GM23338 (cell line): ENCODE measurements at regions not wholly inside any gene's neighbourhood (a gene's known extent, or its start where the extent isn't known, plus 50 kb on each side); places are given as distances from the start of the nearest gene placed in this dataset.

Experiments used
- ATAC-seq: fragments of 200-7000 bp; cut with Tn5 transposase; 3 replicates; pipeline ENCODE4 v1.9.1; 2020
- DNase-seq: peaks from one replicate; pipeline ENCODE4 v3.0.0-alpha.2; 2015; ENCODE audit warnings: low spot score
- H2AFZ ChIP-seq: fragments of 200-600 bp; sonication (generic); 2 replicates; pipeline ENCODE4 v1.8.0; 2016; ENCODE audit warnings: antibody characterized with exemption, mild to moderate bottlenecking, moderate library complexity
- H3F3A ChIP-seq: fragments of 200-600 bp; sonication (generic); replicated peaks from 2 replicates; pipeline ENCODE4 v1.8.0; 2017; ENCODE audit warnings: antibody characterized with exemption, mixed run types, low read depth
- H3K27ac ChIP-seq: fragments of 200-600 bp; sonication (generic); 2 replicates; pipeline ENCODE4 v1.6.1; 2016; ENCODE audit warnings: low read depth
- H3K27me3 ChIP-seq: fragments of 200-600 bp; sonication (generic); 2 replicates; pipeline ENCODE4 v1.8.0; 2016; ENCODE audit warnings: mild to moderate bottlenecking, mixed run types, moderate library complexity; ENCODE audit not compliant: insufficient read depth
- H3K36me3 ChIP-seq: fragments of 200-600 bp; sonication (generic); 2 replicates; pipeline ENCODE4 v1.8.0; 2016; ENCODE audit warnings: mild to moderate bottlenecking; ENCODE audit not compliant: insufficient read depth
- H3K4me1 ChIP-seq: fragments of 200-600 bp; sonication (generic); 2 replicates; pipeline ENCODE4 v1.8.0; 2016; ENCODE audit warnings: mild to moderate bottlenecking, moderate library complexity; ENCODE audit not compliant: insufficient read depth
- H3K4me2 ChIP-seq: fragments of 200-600 bp; sonication (generic); 2 replicates; pipeline ENCODE4 v1.7.1; 2017; ENCODE audit warnings: mixed run types
- H3K4me3 ChIP-seq: fragments of 200-600 bp; sonication (generic); 2 replicates; pipeline ENCODE4 v1.6.1; 2016; ENCODE audit warnings: mixed run types
- H3K79me2 ChIP-seq: fragments of 200-600 bp; sonication (generic); replicated peaks from 2 replicates; pipeline ENCODE4 v1.8.0; 2017; ENCODE audit warnings: mild to moderate bottlenecking; ENCODE audit not compliant: insufficient read depth
- H3K9me2 ChIP-seq: fragments of 200-600 bp; sonication (generic); 2 replicates; pipeline ENCODE4 v1.8.0; 2017; ENCODE audit not compliant: insufficient read depth
- H4K20me1 ChIP-seq: fragments of 200-600 bp; sonication (generic); replicated peaks from 2 replicates; pipeline ENCODE4 v1.8.0; 2017; ENCODE audit warnings: mild to moderate bottlenecking; ENCODE audit not compliant: insufficient read depth
- H3K27ac Mint-ChIP-seq: 2 replicates; pipeline ENCODE4 v1.8.0; 2020; ENCODE audit warnings: inconsistent platforms, mild to moderate bottlenecking, moderate library complexity, mixed read lengths
- H3K27me3 Mint-ChIP-seq: 3 replicates; pipeline ENCODE4 v1.8.0; 2022; ENCODE audit warnings: low read depth, mild to moderate bottlenecking, moderate library complexity, mixed read lengths, inconsistent platforms; ENCODE audit not compliant: insufficient read depth, poor library complexity
- H3K36me3 Mint-ChIP-seq: 3 replicates; pipeline ENCODE4 v1.8.0; 2021; ENCODE audit warnings: low read depth, mild to moderate bottlenecking, inconsistent platforms, moderate library complexity, mixed read lengths
- H3K4me1 Mint-ChIP-seq: 3 replicates; pipeline ENCODE4 v1.8.0; 2020; ENCODE audit warnings: mild to moderate bottlenecking, inconsistent platforms, mixed read lengths
- H3K4me3 Mint-ChIP-seq: 3 replicates; pipeline ENCODE4 v1.8.0; 2021; ENCODE audit warnings: moderate library complexity, mild to moderate bottlenecking, inconsistent platforms, mixed read lengths
- H3K9me3 Mint-ChIP-seq: 3 replicates; pipeline ENCODE4 v1.8.0; 2020; ENCODE audit warnings: moderate library complexity, mild to moderate bottlenecking, inconsistent platforms, mixed read lengths
- ZNF114 ChIP-seq: fragments of 250-450 bp; sonication (Bioruptor Pico); IDR thresholded peaks from 2 replicates; pipeline ENCODE4 v1.5.0; 2020; ENCODE audit warnings: mild to moderate bottlenecking, moderate library complexity
- TF ChIP-seq, protein P1 (sequence below), 2 experiments: fragments of 200-600 bp in 1 of 2; sonication (generic) in 1 of 2; conservative IDR thresholded peaks; 2 replicates each; pipeline versions ENCODE4 v1.5.1 to v1.6.1; 2016 to 2017; ENCODE audit warnings: antibody characterized with exemption in 2 of 2, low read depth in 2 of 2, mild to moderate bottlenecking in 2 of 2, moderate library complexity in 1 of 2
- TF ChIP-seq, protein P2 (sequence below): IDR thresholded peaks from one replicate; pipeline ENCODE4 v1.6.1; 2018; ENCODE audit warnings: antibody characterized with exemption; ENCODE audit not compliant: unreplicated experiment

DNA sequence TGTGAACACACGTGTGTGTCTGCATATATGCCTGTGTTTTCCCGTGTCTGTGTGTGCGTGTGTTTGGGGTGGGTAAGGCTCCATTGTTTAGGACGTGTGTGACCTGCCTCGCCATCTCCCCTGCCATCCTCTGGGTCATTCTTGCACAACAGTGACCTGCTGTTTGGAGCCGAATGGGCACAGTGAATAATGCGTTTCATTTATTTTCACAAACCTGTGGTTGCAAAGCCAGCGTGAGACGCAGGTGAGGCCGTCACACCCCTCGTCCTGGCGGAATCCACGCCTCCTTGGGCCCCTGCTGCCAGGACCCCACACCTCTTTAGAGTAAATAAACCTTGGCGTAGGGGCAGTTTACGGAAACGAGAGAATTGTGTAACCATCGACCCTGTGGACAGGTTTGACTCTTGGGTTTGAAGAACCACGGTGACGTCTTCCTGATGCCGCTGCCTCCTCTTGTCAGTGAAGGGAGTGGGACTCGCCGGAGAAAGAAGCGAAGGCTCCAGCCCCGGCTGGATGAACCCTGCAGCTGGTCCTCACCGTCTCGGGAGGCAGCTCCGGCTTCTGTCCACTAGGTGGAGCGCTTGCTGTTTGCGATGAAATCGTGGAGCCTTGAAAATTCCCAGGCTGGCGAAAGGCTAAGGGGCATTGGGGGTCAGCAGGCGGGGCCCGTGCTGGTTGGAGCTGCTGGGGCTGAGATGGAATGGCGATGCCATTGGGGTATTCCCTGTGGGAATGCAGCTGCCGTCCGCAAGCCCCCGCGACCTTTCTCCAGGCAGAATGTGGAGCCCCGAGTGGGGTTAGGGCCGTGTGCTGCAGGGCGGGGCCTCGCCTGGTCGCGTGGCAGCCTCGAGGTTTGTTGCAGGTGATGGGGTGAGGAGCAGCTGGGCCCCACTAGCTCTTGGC, 81.1 kb downstream of the RTP5 start:
- no peak overlapping the region for H3K27ac Mint-ChIP-seq
- Histone ChIP-seq H3K27ac (no peak overlapping the region), H3K36me3 (no peaks in the 10 kb centered on the region), H3K27me3 (peaks cover 15% of the 10 kb centered on the region; the same call in 1 of the 2 replicates), H4K20me1 (no peaks in the 10 kb centered on the region; the same call in 1 of the 2 replicates), H3F3A (peaks cover 3% of the 10 kb centered on the region; the same call in 1 of the 2 replicates), H3K4me3 (no peak overlapping the region), H3K4me2 (no peak overlapping the region), H3K4me1 (peaks cover 12% of the 10 kb centered on the region; the same call in 1 of the 2 replicates), H3K79me2 (no peaks in the 10 kb centered on the region), H2AFZ (no peak overlapping the region), H3K9me2 (no peaks in the 10 kb centered on the region)
- peaks cover 24% of the 10 kb centered on the region for H3K27me3 Mint-ChIP-seq
- H3K4me1 Mint-ChIP-seq, result peaks cover 18% of the 10 kb centered on the region
- H3K9me3 Mint-ChIP-seq, result no peaks in the 10 kb centered on the region; the same call in 2 of the 3 replicates
- peak; percentile 97 for DNase-seq
- no peak for TF ChIP-seq ZNF114 (CRISPR knock-in tag)
- TF ChIP-seq, protein P1, sequence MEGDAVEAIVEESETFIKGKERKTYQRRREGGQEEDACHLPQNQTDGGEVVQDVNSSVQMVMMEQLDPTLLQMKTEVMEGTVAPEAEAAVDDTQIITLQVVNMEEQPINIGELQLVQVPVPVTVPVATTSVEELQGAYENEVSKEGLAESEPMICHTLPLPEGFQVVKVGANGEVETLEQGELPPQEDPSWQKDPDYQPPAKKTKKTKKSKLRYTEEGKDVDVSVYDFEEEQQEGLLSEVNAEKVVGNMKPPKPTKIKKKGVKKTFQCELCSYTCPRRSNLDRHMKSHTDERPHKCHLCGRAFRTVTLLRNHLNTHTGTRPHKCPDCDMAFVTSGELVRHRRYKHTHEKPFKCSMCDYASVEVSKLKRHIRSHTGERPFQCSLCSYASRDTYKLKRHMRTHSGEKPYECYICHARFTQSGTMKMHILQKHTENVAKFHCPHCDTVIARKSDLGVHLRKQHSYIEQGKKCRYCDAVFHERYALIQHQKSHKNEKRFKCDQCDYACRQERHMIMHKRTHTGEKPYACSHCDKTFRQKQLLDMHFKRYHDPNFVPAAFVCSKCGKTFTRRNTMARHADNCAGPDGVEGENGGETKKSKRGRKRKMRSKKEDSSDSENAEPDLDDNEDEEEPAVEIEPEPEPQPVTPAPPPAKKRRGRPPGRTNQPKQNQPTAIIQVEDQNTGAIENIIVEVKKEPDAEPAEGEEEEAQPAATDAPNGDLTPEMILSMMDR (conservative IDR thresholded peaks at IDR 0.05; ENCODE audit: low read depth in 2 of 2), result peak; percentile 88 to 96
- peak; percentile 86 for ATAC-seq
- no peaks in the 10 kb centered on the region for H3K36me3 Mint-ChIP-seq
- no peak overlapping the region for H3K4me3 Mint-ChIP-seq

DNA sequence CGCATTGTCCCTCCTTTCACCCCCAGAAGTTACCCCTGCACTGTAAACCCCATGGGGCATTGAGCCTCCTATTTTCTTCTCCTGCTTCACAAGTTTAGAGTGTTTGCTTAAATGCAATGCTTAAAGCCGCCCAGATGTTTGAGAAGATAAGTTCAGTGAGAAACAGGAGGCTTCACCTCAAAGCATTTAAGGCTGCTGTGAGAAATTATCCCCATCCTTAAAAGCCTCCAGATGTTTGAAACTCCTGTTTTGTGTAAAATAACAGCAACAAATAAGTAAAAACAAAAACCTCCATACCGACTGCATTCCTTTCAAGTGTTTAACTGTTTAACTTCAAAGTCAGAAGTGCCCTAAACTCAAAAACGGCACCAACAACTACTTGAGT, 81.8 kb downstream of the RTP5 start:
- Histone ChIP-seq H3K9me2 (no peaks in the 10 kb centered on the region), H2AFZ (no peak overlapping the region), H3K27ac (no peak overlapping the region), H4K20me1 (no peaks in the 10 kb centered on the region; the same call in 1 of the 2 replicates), H3K27me3 (peaks cover 15% of the 10 kb centered on the region; the same call in 1 of the 2 replicates), H3F3A (peaks cover 3% of the 10 kb centered on the region; the same call in 1 of the 2 replicates), H3K36me3 (no peaks in the 10 kb centered on the region), H3K4me2 (no peak overlapping the region), H3K4me3 (no peak overlapping the region), H3K79me2 (no peaks in the 10 kb centered on the region), H3K4me1 (peaks cover 10% of the 10 kb centered on the region; the same call in 1 of the 2 replicates)
- Mint-ChIP-seq H3K9me3 (no peaks in the 10 kb centered on the region; the same call in 2 of the 3 replicates), H3K4me1 (peaks cover 12% of the 10 kb centered on the region), H3K36me3 (no peaks in the 10 kb centered on the region), H3K27me3 (peaks cover 19% of the 10 kb centered on the region), H3K27ac (no peak overlapping the region), H3K4me3 (no peak overlapping the region)
- TF ChIP-seq, protein P2, sequence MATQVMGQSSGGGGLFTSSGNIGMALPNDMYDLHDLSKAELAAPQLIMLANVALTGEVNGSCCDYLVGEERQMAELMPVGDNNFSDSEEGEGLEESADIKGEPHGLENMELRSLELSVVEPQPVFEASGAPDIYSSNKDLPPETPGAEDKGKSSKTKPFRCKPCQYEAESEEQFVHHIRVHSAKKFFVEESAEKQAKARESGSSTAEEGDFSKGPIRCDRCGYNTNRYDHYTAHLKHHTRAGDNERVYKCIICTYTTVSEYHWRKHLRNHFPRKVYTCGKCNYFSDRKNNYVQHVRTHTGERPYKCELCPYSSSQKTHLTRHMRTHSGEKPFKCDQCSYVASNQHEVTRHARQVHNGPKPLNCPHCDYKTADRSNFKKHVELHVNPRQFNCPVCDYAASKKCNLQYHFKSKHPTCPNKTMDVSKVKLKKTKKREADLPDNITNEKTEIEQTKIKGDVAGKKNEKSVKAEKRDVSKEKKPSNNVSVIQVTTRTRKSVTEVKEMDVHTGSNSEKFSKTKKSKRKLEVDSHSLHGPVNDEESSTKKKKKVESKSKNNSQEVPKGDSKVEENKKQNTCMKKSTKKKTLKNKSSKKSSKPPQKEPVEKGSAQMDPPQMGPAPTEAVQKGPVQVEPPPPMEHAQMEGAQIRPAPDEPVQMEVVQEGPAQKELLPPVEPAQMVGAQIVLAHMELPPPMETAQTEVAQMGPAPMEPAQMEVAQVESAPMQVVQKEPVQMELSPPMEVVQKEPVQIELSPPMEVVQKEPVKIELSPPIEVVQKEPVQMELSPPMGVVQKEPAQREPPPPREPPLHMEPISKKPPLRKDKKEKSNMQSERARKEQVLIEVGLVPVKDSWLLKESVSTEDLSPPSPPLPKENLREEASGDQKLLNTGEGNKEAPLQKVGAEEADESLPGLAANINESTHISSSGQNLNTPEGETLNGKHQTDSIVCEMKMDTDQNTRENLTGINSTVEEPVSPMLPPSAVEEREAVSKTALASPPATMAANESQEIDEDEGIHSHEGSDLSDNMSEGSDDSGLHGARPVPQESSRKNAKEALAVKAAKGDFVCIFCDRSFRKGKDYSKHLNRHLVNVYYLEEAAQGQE, result no peak
- DNase-seq (no peak), ATAC-seq (no peak)
